Trophoblast cell (in vitro differentiated cells and primary cell): ENCODE measurements at regions not wholly inside any gene's neighbourhood (a gene's known extent, or its start where the extent isn't known, plus 50 kb on each side); places are given as distances from the start of the nearest gene placed in this dataset.

ENCODE experiments used
- DNase-seq, 2 donors: peaks; one replicate each; pipeline ENCODE4 v3.0.0-alpha.2; 2016
- H2AFZ ChIP-seq: 2 replicates; pipeline ENCODE4 v1.6.1; 2013; ENCODE audit warnings: low read length, moderate library complexity, mild to moderate bottlenecking; ENCODE audit not compliant: insufficient read depth, poor library complexity
- H2AK5ac ChIP-seq: 2 replicates; pipeline ENCODE4 v1.6.1; 2013; ENCODE audit warnings: mild to moderate bottlenecking, low read length
- H2BK120ac ChIP-seq: 2 replicates; pipeline ENCODE4 v1.6.1; 2013; ENCODE audit warnings: low read length, mild to moderate bottlenecking, moderate library complexity; ENCODE audit not compliant: insufficient read depth, poor library complexity
- H2BK12ac ChIP-seq: 2 replicates; pipeline ENCODE4 v1.6.1; 2013; ENCODE audit warnings: mild to moderate bottlenecking, low read length, moderate library complexity
- H2BK5ac ChIP-seq: 2 replicates; pipeline ENCODE4 v1.6.1; 2013; ENCODE audit warnings: low read length, low read depth, moderate library complexity, mild to moderate bottlenecking; ENCODE audit not compliant: poor library complexity
- H3K14ac ChIP-seq: 2 replicates; pipeline ENCODE4 v1.6.1; 2013; ENCODE audit warnings: mild to moderate bottlenecking, low read length
- H3K18ac ChIP-seq: 2 replicates; pipeline ENCODE4 v1.6.1; 2013; ENCODE audit warnings: mild to moderate bottlenecking, low read length
- H3K23ac ChIP-seq: 2 replicates; pipeline ENCODE4 v1.6.1; 2013; ENCODE audit warnings: low read length
- H3K27ac ChIP-seq: 2 replicates; pipeline ENCODE4 v1.5.1; 2013; ENCODE audit warnings: low read depth, mild to moderate bottlenecking, inconsistent platforms, low read length, moderate library complexity
- H3K27me3 ChIP-seq: 2 replicates; pipeline ENCODE4 v1.6.1; 2013; ENCODE audit warnings: inconsistent platforms, mild to moderate bottlenecking, low read length, moderate library complexity; ENCODE audit not compliant: insufficient read depth
- H3K36me3 ChIP-seq, 2 experiments: 1 replicate in 1 of 2; 2 replicates in 1 of 2; pipeline ENCODE4 v1.6.1; 2013; ENCODE audit warnings: low read length in 2 of 2, mild to moderate bottlenecking in 2 of 2, moderate library complexity in 1 of 2; ENCODE audit not compliant: insufficient read depth in 2 of 2, control insufficient read depth in 1 of 2
- H3K4ac ChIP-seq: 2 replicates; pipeline ENCODE4 v1.6.1; 2013; ENCODE audit warnings: low read depth, mild to moderate bottlenecking, low read length, moderate library complexity
- H3K4me1 ChIP-seq, 2 experiments: 1 replicate in 1 of 2; 2 replicates in 1 of 2; pipeline ENCODE4 v1.6.1; 2013; ENCODE audit warnings: low read length in 2 of 2, mild to moderate bottlenecking in 2 of 2, moderate library complexity in 1 of 2; ENCODE audit not compliant: insufficient read depth in 2 of 2, control insufficient read depth in 1 of 2
- H3K4me2 ChIP-seq: 2 replicates; pipeline ENCODE4 v1.6.1; 2013; ENCODE audit warnings: inconsistent platforms, mild to moderate bottlenecking, low read length, moderate library complexity
- H3K4me3 ChIP-seq: 2 replicates; pipeline ENCODE4 v1.5.1; 2013; ENCODE audit warnings: mild to moderate bottlenecking, low read depth, low read length, inconsistent platforms
- H3K79me1 ChIP-seq: one replicate; pipeline ENCODE4 v1.6.1; 2013; ENCODE audit warnings: low read length
- H3K79me2 ChIP-seq: 2 replicates; pipeline ENCODE4 v1.6.1; 2013; ENCODE audit warnings: low read length, mild to moderate bottlenecking; ENCODE audit not compliant: control insufficient read depth, insufficient read depth, poor library complexity
- H3K9ac ChIP-seq: 2 replicates; pipeline ENCODE4 v1.6.1; 2013; ENCODE audit warnings: mild to moderate bottlenecking, low read length
- H3K9me3 ChIP-seq: 2 replicates; pipeline ENCODE4 v1.6.1; 2013; ENCODE audit warnings: low read depth, mild to moderate bottlenecking, control low read depth, inconsistent platforms, low read length; ENCODE audit not compliant: insufficient read depth
- H4K12ac ChIP-seq: 2 replicates; pipeline ENCODE4 v1.6.1; 2013; ENCODE audit warnings: low read depth, mild to moderate bottlenecking, low read length, moderate library complexity
- H4K8ac ChIP-seq: 2 replicates; pipeline ENCODE4 v1.6.1; 2013; ENCODE audit warnings: low read depth, mild to moderate bottlenecking, low read length, moderate library complexity
- H4K91ac ChIP-seq: one replicate; pipeline ENCODE4 v1.6.1; 2013; ENCODE audit warnings: low read depth, mild to moderate bottlenecking, low read length, moderate library complexity
- WGBS: extraction: QIAGEN DNeasy Blood & Tissue Kit; methylation state at CpG from one replicate; pipeline ENCODE4 v1.1.7; 2013; ENCODE audit warnings: missing lambda C conversion rate; ENCODE audit not compliant: insufficient read length, insufficient coverage; ENCODE audit errors: extremely low coverage; 5-methylcytosine and 5-hydroxymethylcytosine counted together

- DNase-seq = no peak
- Histone ChIP-seq H3K27ac (no peak overlapping the region), H4K91ac (no peak overlapping the region), H3K23ac (no peak overlapping the region), H3K4me3 (no peak overlapping the region), H3K4ac (no peak overlapping the region), H2BK12ac (no peak overlapping the region), H3K79me1 (no peaks in the 10 kb centered on the region), H4K8ac (no peak overlapping the region), H3K9ac (no peak overlapping the region), H4K12ac (no peak overlapping the region), H3K27me3 (no peaks in the 10 kb centered on the region), H3K9me3 (no peaks in the 10 kb centered on the region), H3K79me2 (no peaks in the 10 kb centered on the region), H2AK5ac (no peak overlapping the region), H3K4me1 (no peaks in the 10 kb centered on the region), H3K36me3 (no peaks in the 10 kb centered on the region), H3K4me2 (no peak overlapping the region), H3K14ac (no peak overlapping the region), H2AFZ (no peak overlapping the region), H2BK120ac (no peak overlapping the region), H3K18ac (no peak overlapping the region), H2BK5ac (no peak overlapping the region)
- no CpG with 5 or more reads among the region's 2 CpGs for WGBS
These were observed 1040.1 kb upstream of the LRRN3 start for GRCh38 chr7:110050785-110051184.

- H3K4me1 ChIP-seq = no peaks in the 10 kb centered on the region
- H3K9ac ChIP-seq = no peak overlapping the region
- H3K14ac ChIP-seq = no peak overlapping the region
- H3K79me1 ChIP-seq = no peaks in the 10 kb centered on the region
- no peaks in the 10 kb centered on the region for H3K79me2 ChIP-seq
- H3K9me3 ChIP-seq = no peaks in the 10 kb centered on the region
- H2BK5ac ChIP-seq = no peak overlapping the region
- no peak overlapping the region for H3K4ac ChIP-seq
- H4K8ac ChIP-seq = no peak overlapping the region
- no peaks in the 10 kb centered on the region for H3K36me3 ChIP-seq
- H3K23ac ChIP-seq = no peak overlapping the region
- no peak overlapping the region for H3K4me3 ChIP-seq
- DNase-seq = no peak
- no peak overlapping the region for H4K91ac ChIP-seq
- no peak overlapping the region for H2AK5ac ChIP-seq
- H3K27ac ChIP-seq = no peak overlapping the region
- H2BK12ac ChIP-seq = no peak overlapping the region
- H3K4me2 ChIP-seq = no peak overlapping the region
- H2AFZ ChIP-seq = no peak overlapping the region
- H3K18ac ChIP-seq = no peak overlapping the region
- no CpG with 5 or more reads among the region's 2 CpGs for WGBS
- no peak overlapping the region for H4K12ac ChIP-seq
- H2BK120ac ChIP-seq = no peak overlapping the region
- no peaks in the 10 kb centered on the region for H3K27me3 ChIP-seq
These were observed 1039.6 kb upstream of the LRRN3 start for GRCh38 chr7:110051372-110051771.

GRCh38 chr7:110056331-110056730 is 1034.6 kb upstream of the LRRN3 start:
- Histone ChIP-seq H3K14ac (no peak overlapping the region), H3K4ac (no peak overlapping the region), H2BK120ac (no peak overlapping the region), H2AFZ (no peak overlapping the region), H4K12ac (no peak overlapping the region), H3K4me3 (no peak overlapping the region), H3K27ac (no peak overlapping the region), H2BK12ac (no peak overlapping the region), H3K18ac (no peak overlapping the region), H3K9me3 (no peaks in the 10 kb centered on the region), H3K79me1 (no peaks in the 10 kb centered on the region), H4K8ac (no peak overlapping the region), H3K23ac (no peak overlapping the region), H3K9ac (no peak overlapping the region), H4K91ac (no peak overlapping the region), H2AK5ac (no peak overlapping the region), H3K4me1 (no peaks in the 10 kb centered on the region), H3K4me2 (no peak overlapping the region), H3K36me3 (no peaks in the 10 kb centered on the region), H3K79me2 (no peaks in the 10 kb centered on the region), H2BK5ac (no peak overlapping the region), H3K27me3 (no peaks in the 10 kb centered on the region)
- no CpG with 5 or more reads among the region's 3 CpGs for WGBS
- no peak for DNase-seq

- DNase-seq = no peak
- WGBS = no CpG with 5 or more reads among the region's 1 CpG
- Histone ChIP-seq H3K36me3 (no peaks in the 10 kb centered on the region), H2AFZ (no peak overlapping the region), H3K9me3 (no peaks in the 10 kb centered on the region), H3K23ac (no peak overlapping the region), H2BK12ac (no peak overlapping the region), H3K14ac (no peak overlapping the region), H3K4me1 (no peaks in the 10 kb centered on the region), H3K18ac (no peak overlapping the region), H3K4me2 (no peak overlapping the region), H3K27ac (no peak overlapping the region), H3K4ac (no peak overlapping the region), H3K4me3 (no peak overlapping the region), H3K9ac (no peak overlapping the region), H3K79me1 (no peaks in the 10 kb centered on the region), H2BK5ac (no peak overlapping the region), H2AK5ac (no peak overlapping the region), H4K12ac (no peak overlapping the region), H2BK120ac (no peak overlapping the region), H4K91ac (no peak overlapping the region), H3K27me3 (no peaks in the 10 kb centered on the region), H3K79me2 (no peaks in the 10 kb centered on the region), H4K8ac (no peak overlapping the region)
These were observed 1032.5 kb upstream of the LRRN3 start for GRCh38 chr7:110058401-110058800.
